HUES6 (cell line): ENCODE measurements at regions not wholly inside any gene's neighbourhood (a gene's known extent, or its start where the extent isn't known, plus 50 kb on each side); places are given as distances from the start of the nearest gene placed in this dataset.

ENCODE experiments used
- H3K27ac ChIP-seq: 2 replicates; pipeline ENCODE4 v1.7.0; 2013; ENCODE audit warnings: low read depth, mild to moderate bottlenecking, low read length, inconsistent platforms
- H3K27me3 ChIP-seq: 2 replicates; pipeline ENCODE4 v1.6.1; 2013; ENCODE audit warnings: low read length; ENCODE audit not compliant: control insufficient read depth, insufficient read depth
- H3K36me3 ChIP-seq: 2 replicates; pipeline ENCODE4 v1.6.1; 2013; ENCODE audit warnings: low read length; ENCODE audit not compliant: control insufficient read depth, insufficient read depth
- H3K4me1 ChIP-seq: 2 replicates; pipeline ENCODE4 v1.6.1; 2013; ENCODE audit warnings: low read length; ENCODE audit not compliant: control insufficient read depth, insufficient read depth
- H3K4me3 ChIP-seq: 2 replicates; pipeline ENCODE4 v1.5.1; 2013; ENCODE audit warnings: low read depth, low read length
- H3K9ac ChIP-seq: one replicate; pipeline ENCODE4 v1.6.1; 2013; ENCODE audit warnings: mild to moderate bottlenecking, low read length
- H3K9me3 ChIP-seq: 2 replicates; pipeline ENCODE4 v1.6.1; 2013; ENCODE audit warnings: low read depth, low read length; ENCODE audit not compliant: control insufficient read depth, insufficient read depth

GRCh38 chr16:48659940-48660339 lies 50.0 kb upstream of the N4BP1 start:
- H3K36me3 ChIP-seq = no peaks in the 10 kb centered on the region
- H3K4me3 ChIP-seq = no peak overlapping the region
- H3K9me3 ChIP-seq = peaks cover 11% of the 10 kb centered on the region
- H3K4me1 ChIP-seq = no peaks in the 10 kb centered on the region
- no peak overlapping the region for H3K9ac ChIP-seq
- no peak overlapping the region for H3K27ac ChIP-seq
- no peaks in the 10 kb centered on the region for H3K27me3 ChIP-seq
